Astrocyte of the cerebellum (primary cell): ENCODE measurements at regions not wholly inside any gene's neighbourhood (a gene's known extent, or its start where the extent isn't known, plus 50 kb on each side); places are given as distances from the start of the nearest gene placed in this dataset.
"Not testable (repeated sequence)": the region's sequence is repeated elsewhere in the genome, so short reads cannot be mapped to it uniquely, and the experiment has no call there.

Experiments used
- DNase-seq: peaks from one replicate; pipeline ENCODE4 v3.0.0-alpha.2; 2011; ENCODE audit warnings: low read depth
- H3K4me3 ChIP-seq: 2 replicates; pipeline ENCODE4 v1.5.1; 2011; ENCODE audit warnings: mild to moderate bottlenecking, low read depth, low read length, moderate library complexity
- in situ Hi-C: cut with HindIII; loops from 2 replicates; pipeline ENCODE4 v1.10.0; 2017; ENCODE audit warnings: low sequenced_read_pairs
- TF ChIP-seq, protein P1 (sequence below): IDR thresholded peaks from 2 replicates; pipeline ENCODE4 v1.5.1; 2012; ENCODE audit warnings: low read length, low read depth, moderate library complexity, mild to moderate bottlenecking; ENCODE audit errors: missing control alignments

DNA sequence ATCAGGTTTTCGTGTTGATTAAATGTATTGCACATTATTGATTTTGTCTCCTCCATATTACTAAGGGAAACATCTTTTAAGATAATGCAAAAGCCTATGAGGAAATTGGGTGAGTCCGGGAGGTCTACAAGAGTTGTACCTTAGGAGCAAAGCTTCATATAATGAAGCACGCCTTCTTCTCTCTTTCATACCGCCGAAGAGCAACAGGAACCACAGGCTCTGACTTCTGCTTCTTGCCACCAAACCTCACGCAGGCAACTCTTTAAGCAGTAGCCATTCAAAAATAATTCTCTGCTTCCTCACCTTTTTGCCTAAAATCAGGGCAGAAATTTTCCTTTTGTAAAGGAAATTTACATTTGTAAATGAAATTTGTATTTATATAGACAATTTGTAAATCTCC lies 139.6 kb downstream of the SPRY1 start:
- TF ChIP-seq, protein P1, sequence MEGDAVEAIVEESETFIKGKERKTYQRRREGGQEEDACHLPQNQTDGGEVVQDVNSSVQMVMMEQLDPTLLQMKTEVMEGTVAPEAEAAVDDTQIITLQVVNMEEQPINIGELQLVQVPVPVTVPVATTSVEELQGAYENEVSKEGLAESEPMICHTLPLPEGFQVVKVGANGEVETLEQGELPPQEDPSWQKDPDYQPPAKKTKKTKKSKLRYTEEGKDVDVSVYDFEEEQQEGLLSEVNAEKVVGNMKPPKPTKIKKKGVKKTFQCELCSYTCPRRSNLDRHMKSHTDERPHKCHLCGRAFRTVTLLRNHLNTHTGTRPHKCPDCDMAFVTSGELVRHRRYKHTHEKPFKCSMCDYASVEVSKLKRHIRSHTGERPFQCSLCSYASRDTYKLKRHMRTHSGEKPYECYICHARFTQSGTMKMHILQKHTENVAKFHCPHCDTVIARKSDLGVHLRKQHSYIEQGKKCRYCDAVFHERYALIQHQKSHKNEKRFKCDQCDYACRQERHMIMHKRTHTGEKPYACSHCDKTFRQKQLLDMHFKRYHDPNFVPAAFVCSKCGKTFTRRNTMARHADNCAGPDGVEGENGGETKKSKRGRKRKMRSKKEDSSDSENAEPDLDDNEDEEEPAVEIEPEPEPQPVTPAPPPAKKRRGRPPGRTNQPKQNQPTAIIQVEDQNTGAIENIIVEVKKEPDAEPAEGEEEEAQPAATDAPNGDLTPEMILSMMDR, result no peak
- in situ Hi-C loops, result no loop called here
- no peak overlapping the region for H3K4me3 ChIP-seq
- DNase-seq, result no peak

DNA sequence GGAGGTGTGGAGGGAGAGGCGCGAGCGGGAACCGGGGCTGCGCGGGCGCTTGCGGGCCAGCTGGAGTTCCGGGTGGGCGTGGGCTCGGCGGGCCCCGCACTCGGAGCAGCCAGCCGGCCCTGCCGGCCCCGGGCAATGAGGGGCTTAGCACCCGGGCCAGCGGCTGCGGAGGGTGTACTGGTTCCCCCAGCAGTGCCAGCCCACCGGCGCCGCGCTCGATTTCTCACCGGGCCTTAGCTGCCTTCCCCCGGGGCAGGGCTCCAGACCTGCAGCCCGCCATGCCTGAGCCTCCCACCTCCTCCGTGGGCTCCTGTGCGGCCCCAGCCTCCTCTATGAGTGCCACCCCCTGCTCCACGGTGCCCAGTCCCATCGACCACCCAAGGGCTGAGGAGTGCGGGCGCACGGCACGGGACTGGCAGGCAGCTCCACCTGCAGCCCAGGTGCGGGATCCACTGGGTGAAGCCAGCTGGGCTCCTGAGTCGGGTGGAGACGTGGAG lies 141.4 kb downstream of the SPRY1 start:
- DNase-seq, in situ Hi-C loops, H3K4me3 ChIP-seq: not testable (repeated sequence)

DNA sequence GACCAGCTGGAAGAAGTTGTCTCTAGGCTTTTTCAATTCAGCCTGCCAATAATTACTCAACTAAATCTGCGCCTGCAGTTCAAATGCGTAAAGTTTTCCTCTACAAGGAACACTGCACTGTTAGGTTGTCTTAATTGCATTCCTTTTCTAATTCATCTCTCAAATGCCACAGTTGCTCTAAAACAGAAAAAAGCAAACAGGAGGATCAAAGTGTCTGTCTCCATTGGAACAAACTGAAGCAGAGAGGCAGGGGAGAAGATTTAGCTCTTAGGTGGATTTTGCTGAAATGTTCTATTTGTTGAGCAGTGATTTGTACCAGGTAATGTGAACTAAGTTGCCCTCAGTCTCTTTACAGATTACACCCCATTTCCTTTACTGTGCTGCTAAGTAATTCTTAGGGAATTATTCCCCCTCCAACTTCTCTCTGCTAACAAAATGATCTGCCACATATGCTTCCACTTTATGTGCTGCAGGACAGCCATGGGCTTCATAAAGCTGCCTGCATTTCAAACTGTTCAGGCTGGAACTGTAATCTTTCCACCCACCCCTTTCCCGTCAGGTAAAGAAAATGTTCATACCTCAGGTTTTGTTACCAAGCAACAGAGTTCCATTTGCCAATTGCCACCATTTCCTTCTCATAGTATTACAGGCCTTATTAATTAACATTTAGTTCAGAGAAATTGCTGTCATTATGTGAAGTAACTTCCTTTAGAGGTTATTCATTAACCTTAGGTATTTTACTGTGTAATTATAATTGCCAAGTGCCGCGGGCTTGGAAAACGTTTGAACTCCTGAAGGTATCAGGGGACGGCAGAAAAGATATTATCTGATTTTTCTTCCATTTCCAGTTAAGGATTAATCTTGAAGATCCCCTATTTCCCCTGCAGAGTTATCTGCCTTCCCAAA lies 149.3 kb downstream of the SPRY1 start:
- TF ChIP-seq, protein P1, result no peak
- in situ Hi-C loops, result no loop called here
- DNase-seq, result no peak
- H3K4me3 ChIP-seq, result no peak overlapping the region

DNA sequence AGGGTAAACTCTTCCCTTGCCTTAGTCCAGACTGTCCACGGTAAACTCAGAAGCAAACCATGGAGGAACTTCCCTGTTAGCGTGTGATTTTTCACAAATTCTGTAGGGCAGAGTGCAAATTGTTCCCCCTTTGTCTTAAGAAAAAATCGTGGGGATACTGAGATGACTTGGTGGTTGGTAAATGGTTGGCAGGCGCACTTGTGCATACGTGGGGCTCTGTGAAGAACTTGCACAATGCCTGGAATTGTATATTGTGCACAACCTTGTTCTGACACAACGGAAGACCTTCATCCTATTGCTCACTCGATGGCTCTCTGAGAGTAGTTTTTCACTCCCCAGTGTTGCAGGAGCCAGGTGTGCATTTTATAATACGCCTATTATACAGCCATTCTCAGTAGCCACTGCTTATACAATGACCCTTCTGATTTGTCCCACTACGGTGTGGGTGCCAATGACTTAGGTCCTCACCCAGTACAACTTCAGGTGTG lies 150.0 kb downstream of the SPRY1 start:
- no peak overlapping the region for H3K4me3 ChIP-seq
- TF ChIP-seq, protein P1, result no peak
- no peak for DNase-seq
- in situ Hi-C loops, result no loop called here

DNA sequence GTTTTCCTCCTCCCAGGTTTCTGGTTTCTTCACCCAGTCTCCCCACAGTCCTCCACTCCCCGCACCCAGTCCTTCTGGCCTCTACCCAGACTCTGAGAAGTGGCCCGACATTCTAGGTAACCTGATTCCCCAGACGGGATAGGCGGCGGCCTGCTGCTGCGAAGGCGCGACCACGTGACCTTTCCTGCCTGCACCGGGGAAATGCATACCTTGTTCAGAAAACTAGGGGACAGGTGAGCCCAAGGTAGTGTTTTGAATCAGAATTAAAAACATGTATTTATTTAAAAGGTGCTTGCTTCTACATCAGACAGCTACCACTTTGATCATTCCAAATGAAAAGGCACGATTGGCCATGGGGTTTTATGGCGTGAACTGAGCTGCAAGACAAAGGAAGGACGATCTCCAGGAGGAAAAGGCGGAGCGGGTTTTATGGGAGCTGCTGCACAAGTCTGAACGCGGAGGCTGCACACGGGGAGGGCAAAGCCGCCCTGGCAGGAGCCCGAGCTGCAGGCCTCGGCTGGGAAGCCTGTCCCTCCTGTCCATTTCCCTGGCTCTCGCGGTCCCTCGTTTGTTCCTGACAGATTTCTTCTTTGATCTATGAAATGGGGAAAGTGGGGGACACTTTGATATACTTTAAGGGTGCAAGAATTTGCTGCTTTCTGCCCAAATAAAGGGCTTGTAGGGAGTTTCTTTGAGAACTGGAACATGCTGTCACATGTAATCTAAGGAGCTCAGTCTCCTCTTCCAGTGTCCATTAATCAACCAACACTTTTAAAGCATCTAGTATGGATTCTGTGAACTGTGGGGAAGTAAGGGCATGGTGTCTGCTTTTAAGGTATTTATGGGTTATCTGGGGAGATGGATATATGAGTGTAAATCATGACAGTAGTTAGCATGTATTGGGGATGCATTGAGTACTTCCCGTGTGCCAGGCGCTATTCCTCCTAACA lies 150.9 kb downstream of the SPRY1 start:
- no peak overlapping the region for H3K4me3 ChIP-seq
- TF ChIP-seq, protein P1, result no peak
- no peak for DNase-seq
- in situ Hi-C loops, result no loop called here

DNA sequence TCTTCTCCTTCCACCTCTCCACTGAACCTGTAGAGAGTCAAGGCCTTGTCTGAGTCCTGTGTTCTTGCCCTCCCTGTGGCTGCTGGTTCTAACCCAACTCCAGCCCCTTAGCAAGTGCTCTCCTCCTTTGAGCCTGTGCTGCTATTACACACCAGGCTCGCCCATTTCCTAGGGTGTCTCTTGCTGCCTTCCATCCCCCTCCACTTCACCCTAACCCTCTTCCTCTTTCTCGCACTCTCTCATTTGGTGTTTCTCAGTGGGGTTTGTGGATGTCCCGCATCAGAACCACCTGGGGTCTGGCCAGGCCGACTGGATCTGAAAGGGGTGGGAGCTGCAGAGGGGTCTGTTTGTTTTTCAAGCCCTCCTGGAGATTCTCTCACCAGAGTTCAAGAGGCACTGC lies 156.7 kb downstream of the SPRY1 start:
- in situ Hi-C loops, result no loop called here
- H3K4me3 ChIP-seq, result no peak overlapping the region
- DNase-seq, result no peak
- TF ChIP-seq, protein P1, result no peak
